ENCODE measurements at regions not wholly inside any gene's neighbourhood (a gene's known extent, or its start where the extent isn't known, plus 50 kb on each side); places are given as distances from the start of the nearest gene placed in this dataset.

DNA sequence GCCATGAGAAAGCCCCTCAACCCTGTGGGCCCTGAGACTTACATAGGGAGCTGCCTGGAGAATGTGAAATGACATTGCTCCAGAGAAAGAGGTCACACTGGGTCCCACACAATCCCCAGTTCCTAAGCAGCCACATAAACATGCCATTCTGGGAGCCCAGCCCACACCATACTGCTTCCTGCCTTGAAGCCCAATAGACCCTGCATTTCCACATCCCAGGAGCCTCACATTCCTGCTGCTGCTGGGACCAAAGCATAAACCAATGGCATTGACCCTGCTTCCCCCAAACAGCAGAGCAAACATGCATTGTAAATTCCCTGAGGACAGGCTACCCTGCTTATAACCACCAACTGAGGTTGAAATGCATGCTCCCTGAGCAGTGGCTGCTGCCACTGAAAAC lies 1117.6 kb upstream of the SLC39A10 start:
- no peaks in the 10 kb centered on the region for H3K36me3 ChIP-seq (ENCODE audit: control insufficient read depth in 2 of 2, insufficient read depth in 2 of 2, low read length in 1 of 2)
- no peak overlapping the region for H3K9ac ChIP-seq (ENCODE audit: control insufficient read depth, insufficient read depth, low read length)
- no peaks in the 10 kb centered on the region for H4K20me1 ChIP-seq (ENCODE audit: control insufficient read depth, insufficient read depth)
- no peaks in the 10 kb centered on the region for H3K4me1 ChIP-seq (ENCODE audit: control insufficient read depth, insufficient read depth, low read length)
- no TSS peak for BruUV-seq (replicated peaks)
- in situ Hi-C loops (cut with MboI) (no loop called here), intact Hi-C loops (cut with micrococcal nuclease; ENCODE audit: unreplicated experiment) (no loop called here)
- no peak overlapping the region for H3K4me3 ChIP-seq
- no peak overlapping the region for H2AFZ ChIP-seq (ENCODE audit: control insufficient read depth, low read depth, low read length)
- no peak for TF ChIP-seq NR2C1 (IDR thresholded peaks at IDR 0.05)
- TF ChIP-seq, protein P1, sequence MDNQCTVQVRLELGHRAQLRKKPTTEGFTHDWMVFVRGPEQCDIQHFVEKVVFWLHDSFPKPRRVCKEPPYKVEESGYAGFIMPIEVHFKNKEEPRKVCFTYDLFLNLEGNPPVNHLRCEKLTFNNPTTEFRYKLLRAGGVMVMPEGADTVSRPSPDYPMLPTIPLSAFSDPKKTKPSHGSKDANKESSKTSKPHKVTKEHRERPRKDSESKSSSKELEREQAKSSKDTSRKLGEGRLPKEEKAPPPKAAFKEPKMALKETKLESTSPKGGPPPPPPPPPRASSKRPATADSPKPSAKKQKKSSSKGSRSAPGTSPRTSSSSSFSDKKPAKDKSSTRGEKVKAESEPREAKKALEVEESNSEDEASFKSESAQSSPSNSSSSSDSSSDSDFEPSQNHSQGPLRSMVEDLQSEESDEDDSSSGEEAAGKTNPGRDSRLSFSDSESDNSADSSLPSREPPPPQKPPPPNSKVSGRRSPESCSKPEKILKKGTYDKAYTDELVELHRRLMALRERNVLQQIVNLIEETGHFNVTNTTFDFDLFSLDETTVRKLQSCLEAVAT (IDR thresholded peaks at IDR 0.05), result no peak
- TF ChIP-seq EED (IDR thresholded peaks at IDR 0.05; ENCODE audit: low read depth), result no peak
- TF ChIP-seq RAD51 (IDR thresholded peaks at IDR 0.05), result no peak
- TF ChIP-seq SMAD1 (IDR thresholded peaks at IDR 0.05; ENCODE audit: low read depth, partially characterized antibody), result no peak
- no peak for TF ChIP-seq CHD4 (IDR thresholded peaks at IDR 0.05)
- no peaks in the 10 kb centered on the region for H3K79me2 ChIP-seq (ENCODE audit: control insufficient read depth, insufficient read depth, low read length)
- H3K27me3 ChIP-seq (replicated peaks in 1 of 2; ENCODE audit: control insufficient read depth in 2 of 2, insufficient read depth in 2 of 2, low read length in 1 of 2), result no peaks in the 10 kb centered on the region
- FAIRE-seq, result no peak
- POLR2A ChIA-PET, result no interaction called here
- RAD21 ChIA-PET (ENCODE audit: unreplicated experiment), result no interaction called here
- CTCF ChIA-PET, result no interaction called here
- no peak for ATAC-seq
- no peak overlapping the region for H3K27ac ChIP-seq (ENCODE audit: control insufficient read depth, insufficient read depth)
- SMC1A ChIA-PET (ENCODE audit: uncharacterized antibody, unreplicated experiment), result no interaction called here
- no peak for DNase-seq (ENCODE audit: low read depth, low spot score)
- no peak overlapping the region for H3K4me2 ChIP-seq (ENCODE audit: control insufficient read depth, insufficient read depth)
- no peaks in the 10 kb centered on the region for H3K9me3 ChIP-seq (replicated peaks; ENCODE audit: control insufficient read depth, insufficient read depth, low read length)

DNA sequence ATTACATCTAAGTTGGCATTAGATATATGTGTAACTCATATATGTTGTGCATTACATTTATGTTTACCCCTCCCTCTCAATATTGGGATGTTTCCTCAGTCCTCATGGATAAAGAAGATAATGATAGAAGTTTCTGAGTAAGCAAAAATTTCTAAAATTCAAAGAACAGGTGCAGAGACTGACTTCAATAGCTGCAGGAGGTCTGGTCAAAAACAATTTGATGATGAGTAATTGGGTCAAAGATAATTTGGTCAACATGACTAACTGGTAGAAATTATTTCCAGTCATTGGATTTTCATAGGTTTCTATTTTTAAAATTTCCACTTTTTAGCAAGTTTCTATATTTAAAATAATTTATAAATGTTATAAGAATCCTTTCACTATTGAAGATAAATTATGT lies 1130.9 kb upstream of the SLC39A10 start:
- Histone ChIP-seq H3K4me2 (ENCODE audit: control insufficient read depth, insufficient read depth) (no peak overlapping the region), H3K4me1 (ENCODE audit: control insufficient read depth, insufficient read depth, low read length) (no peaks in the 10 kb centered on the region), H3K4me3 (no peak overlapping the region), H3K9me3 (replicated peaks; ENCODE audit: control insufficient read depth, insufficient read depth, low read length) (no peaks in the 10 kb centered on the region), H3K79me2 (ENCODE audit: control insufficient read depth, insufficient read depth, low read length) (no peaks in the 10 kb centered on the region), H3K36me3 (ENCODE audit: control insufficient read depth in 2 of 2, insufficient read depth in 2 of 2, low read length in 1 of 2) (no peaks in the 10 kb centered on the region), H3K27ac (ENCODE audit: control insufficient read depth, insufficient read depth) (no peak overlapping the region), H2AFZ (ENCODE audit: control insufficient read depth, low read depth, low read length) (no peak overlapping the region), H3K9ac (ENCODE audit: control insufficient read depth, insufficient read depth, low read length) (no peak overlapping the region), H3K27me3 (replicated peaks in 1 of 2; ENCODE audit: control insufficient read depth in 2 of 2, insufficient read depth in 2 of 2, low read length in 1 of 2) (no peaks in the 10 kb centered on the region), H4K20me1 (ENCODE audit: control insufficient read depth, insufficient read depth) (no peaks in the 10 kb centered on the region)
- in situ Hi-C loops (cut with MboI), result no loop called here
- ChIA-PET POLR2A (no interaction called here), RAD21 (ENCODE audit: unreplicated experiment) (no interaction called here), CTCF (no interaction called here), SMC1A (ENCODE audit: uncharacterized antibody, unreplicated experiment) (no interaction called here)
- TF ChIP-seq, protein P2, sequence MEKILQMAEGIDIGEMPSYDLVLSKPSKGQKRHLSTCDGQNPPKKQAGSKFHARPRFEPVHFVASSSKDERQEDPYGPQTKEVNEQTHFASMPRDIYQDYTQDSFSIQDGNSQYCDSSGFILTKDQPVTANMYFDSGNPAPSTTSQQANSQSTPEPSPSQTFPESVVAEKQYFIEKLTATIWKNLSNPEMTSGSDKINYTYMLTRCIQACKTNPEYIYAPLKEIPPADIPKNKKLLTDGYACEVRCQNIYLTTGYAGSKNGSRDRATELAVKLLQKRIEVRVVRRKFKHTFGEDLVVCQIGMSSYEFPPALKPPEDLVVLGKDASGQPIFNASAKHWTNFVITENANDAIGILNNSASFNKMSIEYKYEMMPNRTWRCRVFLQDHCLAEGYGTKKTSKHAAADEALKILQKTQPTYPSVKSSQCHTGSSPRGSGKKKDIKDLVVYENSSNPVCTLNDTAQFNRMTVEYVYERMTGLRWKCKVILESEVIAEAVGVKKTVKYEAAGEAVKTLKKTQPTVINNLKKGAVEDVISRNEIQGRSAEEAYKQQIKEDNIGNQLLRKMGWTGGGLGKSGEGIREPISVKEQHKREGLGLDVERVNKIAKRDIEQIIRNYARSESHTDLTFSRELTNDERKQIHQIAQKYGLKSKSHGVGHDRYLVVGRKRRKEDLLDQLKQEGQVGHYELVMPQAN (conservative IDR thresholded peaks at IDR 0.05), result no peak
- TF ChIP-seq POLR2AphosphoS5 (IDR thresholded peaks at IDR 0.05; ENCODE audit: low read length), result no peak
- TF ChIP-seq, protein P3, sequence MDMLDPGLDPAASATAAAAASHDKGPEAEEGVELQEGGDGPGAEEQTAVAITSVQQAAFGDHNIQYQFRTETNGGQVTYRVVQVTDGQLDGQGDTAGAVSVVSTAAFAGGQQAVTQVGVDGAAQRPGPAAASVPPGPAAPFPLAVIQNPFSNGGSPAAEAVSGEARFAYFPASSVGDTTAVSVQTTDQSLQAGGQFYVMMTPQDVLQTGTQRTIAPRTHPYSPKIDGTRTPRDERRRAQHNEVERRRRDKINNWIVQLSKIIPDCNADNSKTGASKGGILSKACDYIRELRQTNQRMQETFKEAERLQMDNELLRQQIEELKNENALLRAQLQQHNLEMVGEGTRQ (IDR thresholded peaks at IDR 0.05; ENCODE audit: borderline replicate concordance, low read depth, low read length), result no peak
- no peak for TF ChIP-seq RBBP5 (conservative IDR thresholded peaks at IDR 0.05)
- no peak for TF ChIP-seq IRF4 (IDR thresholded peaks at IDR 0.05; ENCODE audit: low read depth, low read length)
- TF ChIP-seq FOXM1 (IDR thresholded peaks at IDR 0.05; ENCODE audit: low read depth, low read length), result no peak
- TF ChIP-seq MTA2 (IDR thresholded peaks at IDR 0.05; ENCODE audit: low read depth), result no peak
- no peak for TF ChIP-seq ZBED1 (IDR thresholded peaks at IDR 0.05; ENCODE audit: borderline replicate concordance)
- TF ChIP-seq FOXK2 (IDR thresholded peaks at IDR 0.05), result no peak
- no peak for TF ChIP-seq TCF7 (IDR thresholded peaks at IDR 0.05; ENCODE audit: borderline replicate concordance)
- no peak for TF ChIP-seq NFYB (IDR thresholded peaks at IDR 0.05; ENCODE audit: insufficient read depth, low read depth, low read length)
- DNase-seq (ENCODE audit: low read depth, low spot score) (no peak), FAIRE-seq (no peak), ATAC-seq (no peak)
- intact Hi-C loops (cut with micrococcal nuclease; ENCODE audit: unreplicated experiment), result no loop called here
- BruUV-seq (replicated peaks), result no TSS peak

All from GM12878 (cell line).